ENCODE measurements at regions not wholly inside any gene's neighbourhood (a gene's known extent, or its start where the extent isn't known, plus 50 kb on each side); places are given as distances from the start of the nearest gene placed in this dataset.

GRCh38 chr13:29698106-29698505 lies 102.6 kb upstream of the SLC7A1 start:
- TF ChIP-seq CTCF (IDR thresholded peaks at IDR 0.05; ENCODE audit: insufficient read depth, low read depth, low read length) (no peak), EZH2 (IDR thresholded peaks at IDR 0.05; ENCODE audit: insufficient read depth, low read length) (no peak)

All from astrocyte (in vitro differentiated cells and primary cell).